ENCODE measurements at regions not wholly inside any gene's neighbourhood (a gene's known extent, or its start where the extent isn't known, plus 50 kb on each side); places are given as distances from the start of the nearest gene placed in this dataset.

DNA sequence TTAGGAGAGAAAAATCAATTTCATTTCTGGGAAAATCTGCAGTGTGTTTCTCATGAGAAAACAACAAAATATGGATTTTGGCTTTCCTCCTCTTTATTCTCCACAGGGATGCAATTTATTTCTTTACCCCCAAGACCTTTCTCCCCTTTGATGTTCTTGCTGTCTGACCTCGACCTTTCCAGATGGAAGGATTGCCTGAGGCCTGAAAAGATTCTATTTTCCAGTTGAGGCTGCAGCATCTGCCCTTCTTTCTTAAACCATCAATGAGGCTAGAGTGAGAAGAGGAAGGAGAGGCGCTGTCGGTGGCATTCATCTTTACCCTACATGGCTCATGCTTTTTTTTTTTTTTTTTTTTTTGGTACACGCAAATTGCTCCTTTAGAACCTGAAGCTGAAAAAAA is 344.2 kb upstream of the BTBD3 start:
- Mint-ChIP-seq H3K4me1 (peaks cover 4% of the 10 kb centered on the region), H3K9me3 (peaks cover 4% of the 10 kb centered on the region; the same call in 1 of the 2 replicates), H3K27me3 (ENCODE audit: low read depth) (no peaks in the 10 kb centered on the region), H3K36me3 (no peaks in the 10 kb centered on the region), H3K4me3 (no peak overlapping the region), H3K27ac (no peak overlapping the region)
- POLR2A ChIA-PET = interaction anchor here (0.6 kb wide), 1 partner anchor 311 kb away, joined by 3 read pairs; no protein-coding TSS in a partner anchor
- TF ChIP-seq CREB1 (CRISPR knock-in tag; IDR thresholded peaks at IDR 0.05) = no peak
- ATAC-seq (no peak), DNase-seq (ENCODE audit: low spot score) (no peak)
- CTCF ChIA-PET = interaction anchor here (0.6 kb wide), 1 partner anchor 169 kb away, joined by 5 read pairs; no protein-coding TSS in a partner anchor

GRCh38 chr20:11581271-11581670 is 336.4 kb upstream of the BTBD3 start:
- ATAC-seq (peak; percentile 99), DNase-seq (ENCODE audit: low spot score) (peak; percentile 14)
- ChIA-PET POLR2A (no interaction called here), CTCF (no interaction called here)
- TF ChIP-seq ZNF263 (CRISPR knock-in tag; IDR thresholded peaks at IDR 0.05; ENCODE audit: low read depth) (no peak), USF1 (CRISPR knock-in tag; IDR thresholded peaks at IDR 0.05) (peak; percentile 93), USF2 (CRISPR knock-in tag; IDR thresholded peaks at IDR 0.05) (peak; percentile 93), ETV6 (CRISPR knock-in tag; IDR thresholded peaks at IDR 0.05) (no peak)
- Mint-ChIP-seq H3K27ac (0 out of 2 replicates have a peak overlapping the region, but pooled peaks have one; percentile 9), H3K27me3 (ENCODE audit: low read depth) (no peaks in the 10 kb centered on the region), H3K4me3 (no peak overlapping the region), H3K36me3 (0 out of 2 replicates have a peak, but pooled peaks cover 3% of the 10 kb centered on the region), H3K4me1 (0 out of 2 replicates have a peak, but pooled peaks cover 3% of the 10 kb centered on the region), H3K9me3 (peaks cover 15% of the 10 kb centered on the region)

DNA sequence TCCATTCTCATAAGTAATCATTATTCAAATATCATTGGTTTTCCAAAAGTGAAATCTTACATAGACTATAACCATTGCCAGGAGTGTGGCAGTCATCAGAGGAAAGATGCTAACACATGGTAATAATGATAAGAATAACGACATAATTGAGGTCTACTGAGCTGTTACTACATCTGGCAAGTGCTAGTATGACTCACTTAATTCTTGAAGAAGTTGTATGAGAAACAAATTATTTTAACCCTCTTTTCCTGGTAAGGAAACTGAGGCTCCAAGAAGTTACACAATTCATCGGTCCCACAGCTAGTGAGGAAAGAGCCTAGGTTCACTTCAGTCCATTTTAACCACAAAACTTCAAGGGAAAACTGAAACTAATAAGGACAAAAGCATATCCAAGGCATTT is 335.6 kb upstream of the BTBD3 start:
- Mint-ChIP-seq H3K9me3 (peaks cover 15% of the 10 kb centered on the region), H3K4me3 (no peak overlapping the region), H3K27me3 (ENCODE audit: low read depth) (no peaks in the 10 kb centered on the region), H3K4me1 (0 out of 2 replicates have a peak, but pooled peaks cover 3% of the 10 kb centered on the region), H3K36me3 (0 out of 2 replicates have a peak, but pooled peaks cover 3% of the 10 kb centered on the region), H3K27ac (no peak overlapping the region)
- no peak for ATAC-seq
- POLR2A ChIA-PET = no interaction called here
- DNase-seq (ENCODE audit: low spot score) = no peak
- TF ChIP-seq ZNF121 (CRISPR knock-in tag; IDR thresholded peaks at IDR 0.05) = no peak
- TF ChIP-seq SOX15 (CRISPR knock-in tag; IDR thresholded peaks at IDR 0.05) = no peak
- TF ChIP-seq, protein P1, sequence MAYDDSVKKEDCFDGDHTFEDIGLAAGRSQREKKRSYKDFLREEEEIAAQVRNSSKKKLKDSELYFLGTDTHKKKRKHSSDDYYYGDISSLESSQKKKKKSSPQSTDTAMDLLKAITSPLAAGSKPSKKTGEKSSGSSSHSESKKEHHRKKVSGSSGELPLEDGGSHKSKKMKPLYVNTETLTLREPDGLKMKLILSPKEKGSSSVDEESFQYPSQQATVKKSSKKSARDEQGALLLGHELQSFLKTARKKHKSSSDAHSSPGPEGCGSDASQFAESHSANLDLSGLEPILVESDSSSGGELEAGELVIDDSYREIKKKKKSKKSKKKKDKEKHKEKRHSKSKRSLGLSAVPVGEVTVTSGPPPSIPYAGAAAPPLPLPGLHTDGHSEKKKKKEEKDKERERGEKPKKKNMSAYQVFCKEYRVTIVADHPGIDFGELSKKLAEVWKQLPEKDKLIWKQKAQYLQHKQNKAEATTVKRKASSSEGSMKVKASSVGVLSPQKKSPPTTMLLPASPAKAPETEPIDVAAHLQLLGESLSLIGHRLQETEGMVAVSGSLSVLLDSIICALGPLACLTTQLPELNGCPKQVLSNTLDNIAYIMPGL (CRISPR knock-in tag; IDR thresholded peaks at IDR 0.05) = no peak
- TF ChIP-seq GTF2I (CRISPR knock-in tag; conservative IDR thresholded peaks at IDR 0.05) = no peak
- no peak for TF ChIP-seq JAZF1 (CRISPR knock-in tag; IDR thresholded peaks at IDR 0.05)
- TF ChIP-seq CREM (CRISPR knock-in tag; IDR thresholded peaks at IDR 0.05) = no peak
- TF ChIP-seq ZMAT4 (CRISPR knock-in tag; IDR thresholded peaks at IDR 0.05) = no peak
- TF ChIP-seq NR2C2 (CRISPR knock-in tag; IDR thresholded peaks at IDR 0.05) = no peak
- TF ChIP-seq E2F1 (CRISPR knock-in tag; IDR thresholded peaks at IDR 0.05) = no peak
- no peak for TF ChIP-seq CTCF (IDR thresholded peaks at IDR 0.05)
- TF ChIP-seq TEAD4 (CRISPR knock-in tag; IDR thresholded peaks at IDR 0.05) = no peak
- CTCF ChIA-PET = no interaction called here
